Body of pancreas (tissue), 4 donors: ENCODE measurements at regions not wholly inside any gene's neighbourhood (a gene's known extent, or its start where the extent isn't known, plus 50 kb on each side); places are given as distances from the start of the nearest gene placed in this dataset.

ENCODE experiments used
- CTCF ChIP-seq, 7 experiments: fragments of 450-650 bp in 4 of 7; fragments of 200-600 bp in 3 of 7; sonication (generic) in 3 of 7; IDR thresholded peaks; one replicate each; pipeline ENCODE4 v1.5.1; 2016 to 2019; ENCODE audit warnings: antibody characterized with exemption in 7 of 7
- POLR2A ChIP-seq, 3 donors: fragments of 450-650 bp; IDR thresholded peaks; one replicate each; pipeline ENCODE4 v1.6.1; 2016; ENCODE audit warnings: antibody characterized with exemption in 3 of 3, mild to moderate bottlenecking in 2 of 3

- TF ChIP-seq POLR2A (IDR thresholded peaks at IDR 0.05) (no peak), CTCF (IDR thresholded peaks at IDR 0.05) (no peak)
These were observed 146.9 kb downstream of the PHETA1 start for GRCh38 chr12:111222027-111222414.
